ENCODE measurements at regions not wholly inside any gene's neighbourhood (a gene's known extent, or its start where the extent isn't known, plus 50 kb on each side); places are given as distances from the start of the nearest gene placed in this dataset.

- Histone ChIP-seq H3K4me1 (ENCODE audit: control insufficient read depth, insufficient read depth, low read length) (no peaks in the 10 kb centered on the region), H3K9me3 (ENCODE audit: control insufficient read depth, low read length) (no peaks in the 10 kb centered on the region), H3K27me3 (replicated peaks; ENCODE audit: control insufficient read depth, insufficient read depth, low read length) (peaks cover 12% of the 10 kb centered on the region), H3K36me3 (ENCODE audit: control insufficient read depth, insufficient read depth, low read length, severe bottlenecking) (no peaks in the 10 kb centered on the region), H3K4me3 (ENCODE audit: low read length) (no peak overlapping the region), H3K9ac (ENCODE audit: low read length) (no peak overlapping the region)
- DNase-seq (ENCODE audit: low read depth): no peak
These were observed 142.8 kb upstream of the PLET1 start for GRCh38 chr11:112403432-112403831.

GRCh38 chr11:112404112-112404511, 143.5 kb upstream of the PLET1 start:
- no peak overlapping the region for H3K4me3 ChIP-seq (ENCODE audit: low read length)

GRCh38 chr11:112408517-112408916, 147.9 kb upstream of the PLET1 start:
- Histone ChIP-seq H3K9ac (ENCODE audit: low read length) (no peak overlapping the region), H3K4me1 (ENCODE audit: control insufficient read depth, insufficient read depth, low read length) (no peaks in the 10 kb centered on the region), H3K27me3 (replicated peaks; ENCODE audit: control insufficient read depth, insufficient read depth, low read length) (peaks cover 11% of the 10 kb centered on the region), H3K4me3 (ENCODE audit: low read length) (no peak overlapping the region), H3K9me3 (ENCODE audit: control insufficient read depth, low read length) (peaks cover 2% of the 10 kb centered on the region), H3K36me3 (ENCODE audit: control insufficient read depth, insufficient read depth, low read length, severe bottlenecking) (no peaks in the 10 kb centered on the region)
- DNase-seq (ENCODE audit: low read depth): no peak

More at GRCh38 chr11:112404112-112404511, 143.5 kb upstream of the PLET1 start:
- no peak for DNase-seq (ENCODE audit: low read depth)
- H3K36me3 ChIP-seq (ENCODE audit: control insufficient read depth, insufficient read depth, low read length, severe bottlenecking): no peaks in the 10 kb centered on the region
- no peak overlapping the region for H3K9ac ChIP-seq (ENCODE audit: low read length)
- peaks cover 18% of the 10 kb centered on the region for H3K27me3 ChIP-seq (replicated peaks; ENCODE audit: control insufficient read depth, insufficient read depth, low read length)
- no peaks in the 10 kb centered on the region for H3K4me1 ChIP-seq (ENCODE audit: control insufficient read depth, insufficient read depth, low read length)
- no peaks in the 10 kb centered on the region for H3K9me3 ChIP-seq (ENCODE audit: control insufficient read depth, low read length)

- no peaks in the 10 kb centered on the region for H3K36me3 ChIP-seq (ENCODE audit: control insufficient read depth, insufficient read depth, low read length, severe bottlenecking)
- DNase-seq (ENCODE audit: low read depth): no peak
- peaks cover 20% of the 10 kb centered on the region for H3K9me3 ChIP-seq (ENCODE audit: control insufficient read depth, low read length)
- no peak overlapping the region for H3K9ac ChIP-seq (ENCODE audit: low read length)
- H3K4me1 ChIP-seq (ENCODE audit: control insufficient read depth, insufficient read depth, low read length): no peaks in the 10 kb centered on the region
- H3K4me3 ChIP-seq (ENCODE audit: low read length): no peak overlapping the region
- peaks cover 11% of the 10 kb centered on the region for H3K27me3 ChIP-seq (replicated peaks; ENCODE audit: control insufficient read depth, insufficient read depth, low read length)
These were observed 149.7 kb upstream of the PLET1 start for GRCh38 chr11:112410325-112410724.

GRCh38 chr11:112412383-112412782, 151.7 kb upstream of the PLET1 start:
- peaks cover 23% of the 10 kb centered on the region for H3K9me3 ChIP-seq (ENCODE audit: control insufficient read depth, low read length)
- no peak for DNase-seq (ENCODE audit: low read depth)
- no peaks in the 10 kb centered on the region for H3K4me1 ChIP-seq (ENCODE audit: control insufficient read depth, insufficient read depth, low read length)
- no peak overlapping the region for H3K9ac ChIP-seq (ENCODE audit: low read length)
- H3K27me3 ChIP-seq (replicated peaks; ENCODE audit: control insufficient read depth, insufficient read depth, low read length): peaks cover 11% of the 10 kb centered on the region
- H3K4me3 ChIP-seq (ENCODE audit: low read length): no peak overlapping the region
- no peaks in the 10 kb centered on the region for H3K36me3 ChIP-seq (ENCODE audit: control insufficient read depth, insufficient read depth, low read length, severe bottlenecking)

- Histone ChIP-seq H3K9me3 (ENCODE audit: control insufficient read depth, low read length) (peaks cover 23% of the 10 kb centered on the region), H3K27me3 (replicated peaks; ENCODE audit: control insufficient read depth, insufficient read depth, low read length) (peaks cover 22% of the 10 kb centered on the region), H3K36me3 (ENCODE audit: control insufficient read depth, insufficient read depth, low read length, severe bottlenecking) (no peaks in the 10 kb centered on the region), H3K9ac (ENCODE audit: low read length) (no peak overlapping the region), H3K4me3 (ENCODE audit: low read length) (no peak overlapping the region), H3K4me1 (ENCODE audit: control insufficient read depth, insufficient read depth, low read length) (no peaks in the 10 kb centered on the region)
- DNase-seq (ENCODE audit: low read depth): no peak
These were observed 156.7 kb upstream of the PLET1 start for GRCh38 chr11:112417339-112417738.

GRCh38 chr11:112418438-112418837, 157.8 kb upstream of the PLET1 start:
- H3K4me3 ChIP-seq (ENCODE audit: low read length): no peak overlapping the region
- no peak for DNase-seq (ENCODE audit: low read depth)
- peaks cover 22% of the 10 kb centered on the region for H3K9me3 ChIP-seq (ENCODE audit: control insufficient read depth, low read length)
- no peak overlapping the region for H3K9ac ChIP-seq (ENCODE audit: low read length)
- H3K4me1 ChIP-seq (ENCODE audit: control insufficient read depth, insufficient read depth, low read length): no peaks in the 10 kb centered on the region
- peaks cover 22% of the 10 kb centered on the region for H3K27me3 ChIP-seq (replicated peaks; ENCODE audit: control insufficient read depth, insufficient read depth, low read length)
- H3K36me3 ChIP-seq (ENCODE audit: control insufficient read depth, insufficient read depth, low read length, severe bottlenecking): no peaks in the 10 kb centered on the region

- H3K4me1 ChIP-seq (ENCODE audit: control insufficient read depth, insufficient read depth, low read length): no peaks in the 10 kb centered on the region
- H3K9me3 ChIP-seq (ENCODE audit: control insufficient read depth, low read length): no peaks in the 10 kb centered on the region
- H3K9ac ChIP-seq (ENCODE audit: low read length): no peak overlapping the region
- H3K36me3 ChIP-seq (ENCODE audit: control insufficient read depth, insufficient read depth, low read length, severe bottlenecking): no peaks in the 10 kb centered on the region
- DNase-seq (ENCODE audit: low read depth): no peak
- peaks cover 22% of the 10 kb centered on the region for H3K27me3 ChIP-seq (replicated peaks; ENCODE audit: control insufficient read depth, insufficient read depth, low read length)
- no peak overlapping the region for H3K4me3 ChIP-seq (ENCODE audit: low read length)
These were observed 161.2 kb upstream of the PLET1 start for GRCh38 chr11:112421879-112422278.

GRCh38 chr11:112425121-112425520, 164.5 kb upstream of the PLET1 start:
- Histone ChIP-seq H3K27me3 (replicated peaks; ENCODE audit: control insufficient read depth, insufficient read depth, low read length) (peaks cover 14% of the 10 kb centered on the region), H3K36me3 (ENCODE audit: control insufficient read depth, insufficient read depth, low read length, severe bottlenecking) (no peaks in the 10 kb centered on the region), H3K9me3 (ENCODE audit: control insufficient read depth, low read length) (peaks cover 3% of the 10 kb centered on the region), H3K4me3 (ENCODE audit: low read length) (no peak overlapping the region), H3K9ac (ENCODE audit: low read length) (no peak overlapping the region), H3K4me1 (ENCODE audit: control insufficient read depth, insufficient read depth, low read length) (no peaks in the 10 kb centered on the region)
- DNase-seq (ENCODE audit: low read depth): no peak

GRCh38 chr11:112437096-112437495, 176.4 kb upstream of the PLET1 start:
- no peak overlapping the region for H3K4me3 ChIP-seq (ENCODE audit: low read length)
- H3K27me3 ChIP-seq (replicated peaks; ENCODE audit: control insufficient read depth, insufficient read depth, low read length): no peaks in the 10 kb centered on the region
- no peak overlapping the region for H3K9ac ChIP-seq (ENCODE audit: low read length)
- no peaks in the 10 kb centered on the region for H3K36me3 ChIP-seq (ENCODE audit: control insufficient read depth, insufficient read depth, low read length, severe bottlenecking)
- peaks cover 32% of the 10 kb centered on the region for H3K9me3 ChIP-seq (ENCODE audit: control insufficient read depth, low read length)
- no peak for DNase-seq (ENCODE audit: low read depth)
- H3K4me1 ChIP-seq (ENCODE audit: control insufficient read depth, insufficient read depth, low read length): no peaks in the 10 kb centered on the region

GRCh38 chr11:112439614-112440013, 179.0 kb upstream of the PLET1 start:
- no peak overlapping the region for H3K4me3 ChIP-seq (ENCODE audit: low read length)
- H3K36me3 ChIP-seq (ENCODE audit: control insufficient read depth, insufficient read depth, low read length, severe bottlenecking): no peaks in the 10 kb centered on the region
- H3K27me3 ChIP-seq (replicated peaks; ENCODE audit: control insufficient read depth, insufficient read depth, low read length): no peaks in the 10 kb centered on the region
- no peak overlapping the region for H3K9ac ChIP-seq (ENCODE audit: low read length)
- no peak for DNase-seq (ENCODE audit: low read depth)
- no peaks in the 10 kb centered on the region for H3K4me1 ChIP-seq (ENCODE audit: control insufficient read depth, insufficient read depth, low read length)
- H3K9me3 ChIP-seq (ENCODE audit: control insufficient read depth, low read length): peaks cover 46% of the 10 kb centered on the region

GRCh38 chr11:112440518-112440917, 179.9 kb upstream of the PLET1 start:
- no peaks in the 10 kb centered on the region for H3K36me3 ChIP-seq (ENCODE audit: control insufficient read depth, insufficient read depth, low read length, severe bottlenecking)
- no peaks in the 10 kb centered on the region for H3K4me1 ChIP-seq (ENCODE audit: control insufficient read depth, insufficient read depth, low read length)
- no peak overlapping the region for H3K4me3 ChIP-seq (ENCODE audit: low read length)
- no peak for DNase-seq (ENCODE audit: low read depth)
- H3K9me3 ChIP-seq (ENCODE audit: control insufficient read depth, low read length): peaks cover 55% of the 10 kb centered on the region
- H3K9ac ChIP-seq (ENCODE audit: low read length): no peak overlapping the region
- no peaks in the 10 kb centered on the region for H3K27me3 ChIP-seq (replicated peaks; ENCODE audit: control insufficient read depth, insufficient read depth, low read length)

Measured in adipocyte (in vitro differentiated cells).